ENCODE measurements at regions not wholly inside any gene's neighbourhood (a gene's known extent, or its start where the extent isn't known, plus 50 kb on each side); places are given as distances from the start of the nearest gene placed in this dataset.
A peak's percentile ranks its signal among the peaks of the same experiment; 100 is the strongest.

GRCh38 chr7:17599733-17600339 is 301.4 kb downstream of the AHR start:
- WGBS (ENCODE audit: low lambda C conversion rate, missing lambda C conversion rate): 68% methylated on average over 7 of the region's 7 CpGs
- TF ChIP-seq CTCF (IDR thresholded peaks at IDR 0.05; ENCODE audit: poor library complexity): no peak
- no peak for TF ChIP-seq EZH2phosphoT487 (IDR thresholded peaks at IDR 0.05; ENCODE audit: low read depth, severe bottlenecking, unreplicated experiment)
- TF ChIP-seq EZH2 (IDR thresholded peaks at IDR 0.05; ENCODE audit: borderline replicate concordance): no peak
- DNase-seq (ENCODE audit: low spot score): no peak
- H3K4me3 ChIP-seq: no peak overlapping the region
- no peak overlapping the region for H3K4me2 ChIP-seq
- H3K27me3 ChIP-seq: no peaks in the 10 kb centered on the region
- H3K4me1 ChIP-seq (ENCODE audit: insufficient read depth): peaks cover 3% of the 10 kb centered on the region
- no peaks in the 10 kb centered on the region for H4K20me1 ChIP-seq (ENCODE audit: insufficient read depth, poor library complexity, severe bottlenecking)
- H3K9me2 ChIP-seq (replicated peaks; ENCODE audit: insufficient read depth): no peaks in the 10 kb centered on the region
- H3K36me3 ChIP-seq (replicated peaks; ENCODE audit: insufficient read depth, low read depth): no peaks in the 10 kb centered on the region
- no peaks in the 10 kb centered on the region for H3K79me2 ChIP-seq
- H3K9me3 ChIP-seq (ENCODE audit: low read depth): peaks cover 10% of the 10 kb centered on the region
- peak overlapping the region; percentile 49 for H3K27ac ChIP-seq
- no peak overlapping the region for H2AFZ ChIP-seq

GRCh38 chr7:17600340-17600752 is 301.9 kb downstream of the AHR start:
- DNase-seq (ENCODE audit: low spot score): no peak

GRCh38 chr7:17601921-17602320 is 303.5 kb downstream of the AHR start:
- Histone ChIP-seq H3K79me2 (no peaks in the 10 kb centered on the region), H3K4me3 (no peak overlapping the region), H3K9me2 (replicated peaks; ENCODE audit: insufficient read depth) (no peaks in the 10 kb centered on the region), H3K4me1 (ENCODE audit: insufficient read depth) (peaks cover 3% of the 10 kb centered on the region), H3K27me3 (no peaks in the 10 kb centered on the region), H3K9me3 (ENCODE audit: low read depth) (peaks cover 12% of the 10 kb centered on the region), H2AFZ (no peak overlapping the region), H4K20me1 (ENCODE audit: insufficient read depth, poor library complexity, severe bottlenecking) (no peaks in the 10 kb centered on the region), H3K36me3 (replicated peaks; ENCODE audit: insufficient read depth, low read depth) (no peaks in the 10 kb centered on the region), H3K4me2 (no peak overlapping the region), H3K27ac (no peak overlapping the region)
- no peak for DNase-seq (ENCODE audit: low spot score)
- WGBS (ENCODE audit: low lambda C conversion rate, missing lambda C conversion rate): 90% methylated on average over 1 of the region's 1 CpG
- TF ChIP-seq CTCF (IDR thresholded peaks at IDR 0.05; ENCODE audit: poor library complexity) (no peak), EZH2 (IDR thresholded peaks at IDR 0.05; ENCODE audit: borderline replicate concordance) (no peak), EZH2phosphoT487 (IDR thresholded peaks at IDR 0.05; ENCODE audit: low read depth, severe bottlenecking, unreplicated experiment) (no peak)

More at GRCh38 chr7:17600340-17600752, 301.9 kb downstream of the AHR start:
- TF ChIP-seq EZH2 (IDR thresholded peaks at IDR 0.05; ENCODE audit: borderline replicate concordance) (no peak), EZH2phosphoT487 (IDR thresholded peaks at IDR 0.05; ENCODE audit: low read depth, severe bottlenecking, unreplicated experiment) (no peak)
- Histone ChIP-seq H3K36me3 (replicated peaks; ENCODE audit: insufficient read depth, low read depth) (no peaks in the 10 kb centered on the region), H3K4me1 (ENCODE audit: insufficient read depth) (peaks cover 3% of the 10 kb centered on the region), H3K9me2 (replicated peaks; ENCODE audit: insufficient read depth) (no peaks in the 10 kb centered on the region), H3K27me3 (no peaks in the 10 kb centered on the region), H3K9me3 (ENCODE audit: low read depth) (peaks cover 12% of the 10 kb centered on the region), H3K27ac (peak overlapping the region; percentile 49), H3K79me2 (no peaks in the 10 kb centered on the region), H3K4me3 (no peak overlapping the region), H3K4me2 (no peak overlapping the region), H2AFZ (no peak overlapping the region), H4K20me1 (ENCODE audit: insufficient read depth, poor library complexity, severe bottlenecking) (no peaks in the 10 kb centered on the region)
- WGBS (ENCODE audit: low lambda C conversion rate, missing lambda C conversion rate): 75% methylated on average over 2 of the region's 2 CpGs

GRCh38 chr7:17608114-17608833 is 309.8 kb downstream of the AHR start:
- Histone ChIP-seq H3K9me3 (ENCODE audit: low read depth) (peaks cover 12% of the 10 kb centered on the region), H3K9me2 (replicated peaks; ENCODE audit: insufficient read depth) (no peaks in the 10 kb centered on the region), H3K36me3 (replicated peaks; ENCODE audit: insufficient read depth, low read depth) (no peaks in the 10 kb centered on the region), H3K4me3 (no peak overlapping the region), H3K79me2 (no peaks in the 10 kb centered on the region), H3K27ac (peak overlapping the region; percentile 17), H2AFZ (no peak overlapping the region), H4K20me1 (ENCODE audit: insufficient read depth, poor library complexity, severe bottlenecking) (no peaks in the 10 kb centered on the region), H3K4me1 (ENCODE audit: insufficient read depth) (peaks cover 6% of the 10 kb centered on the region), H3K27me3 (no peaks in the 10 kb centered on the region), H3K4me2 (peak overlapping the region; percentile 48)
- TF ChIP-seq CTCF (IDR thresholded peaks at IDR 0.05; ENCODE audit: poor library complexity): no peak
- no peak for TF ChIP-seq EZH2 (IDR thresholded peaks at IDR 0.05; ENCODE audit: borderline replicate concordance)
- no peak for TF ChIP-seq EZH2phosphoT487 (IDR thresholded peaks at IDR 0.05; ENCODE audit: low read depth, severe bottlenecking, unreplicated experiment)
- no peak for DNase-seq (ENCODE audit: low spot score)
- WGBS (ENCODE audit: low lambda C conversion rate, missing lambda C conversion rate): 90% methylated on average over 1 of the region's 1 CpG
